Neural cell (in vitro differentiated cells): ENCODE measurements at regions not wholly inside any gene's neighbourhood (a gene's known extent, or its start where the extent isn't known, plus 50 kb on each side); places are given as distances from the start of the nearest gene placed in this dataset.

ENCODE experiments used
- POLR2AphosphoS5 ChIP-seq: IDR thresholded peaks from 2 replicates; pipeline ENCODE4 v1.6.1; 2012
- RAD21 ChIP-seq: fragments of 450-650 bp; conservative IDR thresholded peaks from 2 replicates; pipeline ENCODE4 v1.6.1; 2014; ENCODE audit warnings: antibody characterized with exemption, mild to moderate bottlenecking, moderate library complexity
- TAF1 ChIP-seq: IDR thresholded peaks from 2 replicates; pipeline ENCODE4 v1.6.1; 2012; ENCODE audit warnings: low read depth
- TF ChIP-seq, protein P1 (sequence below): fragments of 450-650 bp; IDR thresholded peaks from 2 replicates; pipeline ENCODE4 v1.5.1; 2014; ENCODE audit warnings: antibody characterized with exemption, mild to moderate bottlenecking, moderate library complexity; ENCODE audit not compliant: poor library complexity, severe bottlenecking

DNA sequence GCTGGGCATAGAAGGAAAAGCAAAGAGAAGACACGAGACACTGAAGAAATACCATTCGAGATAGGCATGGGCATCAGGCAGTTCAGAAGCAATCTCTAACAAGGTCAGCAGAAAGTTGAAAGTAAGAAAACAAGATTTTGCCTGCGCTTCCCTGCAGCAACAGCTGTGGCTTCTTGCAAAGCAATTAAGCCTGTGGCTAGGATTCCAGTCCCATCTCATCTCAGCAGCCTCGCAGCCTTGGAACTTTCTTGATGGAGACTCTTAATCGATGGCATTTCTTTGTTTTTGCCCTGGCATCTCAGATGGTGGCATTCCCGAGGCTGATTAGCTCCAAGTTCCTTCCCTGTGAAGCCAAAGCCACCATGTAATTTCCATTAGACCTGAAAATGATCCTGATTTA, 64.6 kb upstream of the SPAG17 start:
- TF ChIP-seq, protein P1, sequence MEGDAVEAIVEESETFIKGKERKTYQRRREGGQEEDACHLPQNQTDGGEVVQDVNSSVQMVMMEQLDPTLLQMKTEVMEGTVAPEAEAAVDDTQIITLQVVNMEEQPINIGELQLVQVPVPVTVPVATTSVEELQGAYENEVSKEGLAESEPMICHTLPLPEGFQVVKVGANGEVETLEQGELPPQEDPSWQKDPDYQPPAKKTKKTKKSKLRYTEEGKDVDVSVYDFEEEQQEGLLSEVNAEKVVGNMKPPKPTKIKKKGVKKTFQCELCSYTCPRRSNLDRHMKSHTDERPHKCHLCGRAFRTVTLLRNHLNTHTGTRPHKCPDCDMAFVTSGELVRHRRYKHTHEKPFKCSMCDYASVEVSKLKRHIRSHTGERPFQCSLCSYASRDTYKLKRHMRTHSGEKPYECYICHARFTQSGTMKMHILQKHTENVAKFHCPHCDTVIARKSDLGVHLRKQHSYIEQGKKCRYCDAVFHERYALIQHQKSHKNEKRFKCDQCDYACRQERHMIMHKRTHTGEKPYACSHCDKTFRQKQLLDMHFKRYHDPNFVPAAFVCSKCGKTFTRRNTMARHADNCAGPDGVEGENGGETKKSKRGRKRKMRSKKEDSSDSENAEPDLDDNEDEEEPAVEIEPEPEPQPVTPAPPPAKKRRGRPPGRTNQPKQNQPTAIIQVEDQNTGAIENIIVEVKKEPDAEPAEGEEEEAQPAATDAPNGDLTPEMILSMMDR, result no peak
- TF ChIP-seq POLR2AphosphoS5, result no peak
- TF ChIP-seq TAF1, result no peak
- no peak for TF ChIP-seq RAD21
